H7 (cell line): ENCODE measurements at regions not wholly inside any gene's neighbourhood (a gene's known extent, or its start where the extent isn't known, plus 50 kb on each side); places are given as distances from the start of the nearest gene placed in this dataset.
A peak's percentile ranks its signal among the peaks of the same experiment; 100 is the strongest.

Experiments
- DNase-seq: peaks from one replicate; pipeline ENCODE4 v3.0.0; 2012
- H3K27me3 ChIP-seq: 2 replicates; pipeline ENCODE4 v1.6.0; 2011; ENCODE audit warnings: mild to moderate bottlenecking, low read length; ENCODE audit not compliant: control insufficient read depth, insufficient read depth
- H3K36me3 ChIP-seq: replicated peaks from 2 replicates; pipeline ENCODE4 v1.5.1; 2011; ENCODE audit warnings: low read length; ENCODE audit not compliant: control insufficient read depth, insufficient read depth
- H3K4me3 ChIP-seq: 2 replicates; pipeline ENCODE4 v1.5.1; 2011; ENCODE audit warnings: low read depth, mild to moderate bottlenecking, control low read depth, low read length, moderate library complexity; ENCODE audit not compliant: insufficient read depth

DNA sequence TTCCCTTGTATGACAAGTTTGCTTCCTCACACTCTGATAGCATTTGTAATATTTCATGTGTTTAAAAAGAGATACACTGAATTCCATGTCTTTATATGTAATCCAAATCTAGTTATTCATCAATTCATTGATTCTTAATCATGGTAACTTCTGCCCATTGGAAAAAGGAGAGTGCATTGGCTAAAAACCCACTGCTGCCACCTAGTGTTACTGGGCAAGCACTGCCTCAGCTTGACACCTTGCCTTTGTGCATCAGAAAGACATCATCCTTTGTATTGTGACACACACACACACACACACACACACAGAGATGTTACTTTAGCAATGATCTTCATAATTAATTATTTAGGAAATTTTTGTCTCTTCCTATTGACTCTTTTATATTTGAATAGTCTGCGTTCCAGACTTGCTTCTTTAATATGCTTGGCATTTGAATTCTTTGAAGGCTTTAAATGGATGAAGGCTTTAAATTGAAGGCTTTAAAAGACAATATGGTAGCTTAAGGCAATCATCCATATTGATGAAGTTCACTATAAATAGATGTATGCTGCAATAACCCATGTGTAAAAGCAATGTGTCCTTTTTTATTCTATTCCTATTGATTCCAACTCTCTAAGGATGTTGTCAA is 414.2 kb upstream of the CHST9 start:
- Histone ChIP-seq H3K27me3 (no peaks in the 10 kb centered on the region), H3K4me3 (no peak overlapping the region), H3K36me3 (no peaks in the 10 kb centered on the region)
- no peak for DNase-seq

DNA sequence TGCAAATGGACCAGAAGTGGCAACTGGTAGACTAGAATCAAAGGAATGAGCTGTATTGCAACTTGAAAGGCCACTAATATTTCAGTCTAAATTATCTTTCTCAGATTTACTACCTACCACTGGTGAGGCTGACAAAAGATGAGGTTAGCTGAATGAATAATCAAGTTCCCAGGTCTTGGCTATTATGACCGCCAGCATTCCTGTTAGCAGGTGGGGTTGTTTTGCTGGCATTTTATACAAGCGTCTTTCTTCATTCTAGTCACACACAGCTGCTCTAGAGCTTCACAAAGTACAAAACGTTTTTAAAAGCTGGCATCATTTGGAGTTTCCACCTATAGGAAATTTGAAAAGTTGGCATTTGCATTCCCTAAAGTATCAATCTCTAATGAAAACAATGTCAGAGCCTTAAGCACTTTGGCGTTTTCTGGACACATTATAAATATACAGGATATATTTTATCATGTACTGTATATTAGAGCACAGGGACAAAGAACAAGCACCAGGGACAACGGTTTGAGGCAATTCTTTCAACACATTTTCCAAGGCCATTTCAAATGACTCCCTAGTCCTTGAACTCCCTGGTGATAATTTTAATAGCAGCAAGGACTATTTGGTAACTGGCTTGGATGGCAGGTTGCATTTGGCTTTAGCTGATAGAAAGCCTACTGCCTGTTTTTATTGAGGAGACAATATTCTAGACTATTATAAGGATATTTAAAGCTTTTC is 410.2 kb upstream of the CHST9 start:
- Histone ChIP-seq H3K27me3 (no peaks in the 10 kb centered on the region), H3K4me3 (no peak overlapping the region), H3K36me3 (no peaks in the 10 kb centered on the region)
- no peak for DNase-seq

DNA sequence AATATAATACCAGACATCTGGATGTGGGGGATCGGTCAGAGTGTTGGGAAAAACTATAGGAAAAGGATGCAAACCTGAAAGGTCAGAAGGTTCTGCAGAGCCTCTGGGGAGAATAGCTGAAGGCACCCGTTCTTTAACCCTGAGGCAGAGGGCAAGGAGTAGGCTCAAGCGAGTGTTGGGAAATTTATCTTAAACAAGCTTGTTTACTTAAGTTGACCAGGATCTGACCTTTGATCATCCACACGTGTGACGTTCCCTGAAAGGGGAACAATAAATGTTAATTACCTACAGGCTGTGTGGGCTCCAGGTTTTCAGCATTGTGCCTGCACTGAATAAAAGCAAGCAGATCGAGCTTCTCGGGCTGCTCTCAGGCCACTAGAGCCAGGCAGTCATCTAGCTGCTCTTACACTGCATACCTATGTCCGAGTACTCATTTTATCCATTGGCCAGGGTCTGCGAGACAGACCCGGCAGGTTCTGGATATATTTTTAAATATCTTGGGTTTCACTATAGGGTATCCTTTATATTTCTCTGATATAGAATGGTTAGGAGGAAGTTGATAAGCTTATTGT is 400.6 kb upstream of the CHST9 start:
- H3K27me3 ChIP-seq = no peaks in the 10 kb centered on the region
- DNase-seq = no peak
- H3K36me3 ChIP-seq = no peaks in the 10 kb centered on the region; the same call in 1 of the 2 replicates
- no peak overlapping the region for H3K4me3 ChIP-seq

DNA sequence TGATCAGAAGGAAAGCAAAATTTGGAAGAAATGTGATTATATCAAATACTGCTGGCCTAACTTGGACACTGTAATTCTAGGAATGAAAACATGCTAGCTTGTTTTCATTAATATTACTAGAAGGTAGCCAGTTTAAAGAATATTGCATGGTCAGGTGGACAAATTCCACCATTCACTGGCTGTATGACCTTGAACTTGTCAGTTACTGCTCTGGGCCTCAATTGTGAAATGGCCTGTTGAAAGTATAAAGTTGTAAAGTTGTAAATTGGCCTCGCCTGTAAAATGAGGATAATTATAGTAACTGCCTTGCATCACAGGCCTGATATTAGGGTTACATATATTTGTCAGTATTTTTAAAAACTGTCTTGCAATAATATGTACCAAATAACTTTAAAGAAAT is 398.4 kb upstream of the CHST9 start:
- no peak overlapping the region for H3K4me3 ChIP-seq
- H3K36me3 ChIP-seq = no peaks in the 10 kb centered on the region; the same call in 1 of the 2 replicates
- no peak for DNase-seq
- no peaks in the 10 kb centered on the region for H3K27me3 ChIP-seq

DNA sequence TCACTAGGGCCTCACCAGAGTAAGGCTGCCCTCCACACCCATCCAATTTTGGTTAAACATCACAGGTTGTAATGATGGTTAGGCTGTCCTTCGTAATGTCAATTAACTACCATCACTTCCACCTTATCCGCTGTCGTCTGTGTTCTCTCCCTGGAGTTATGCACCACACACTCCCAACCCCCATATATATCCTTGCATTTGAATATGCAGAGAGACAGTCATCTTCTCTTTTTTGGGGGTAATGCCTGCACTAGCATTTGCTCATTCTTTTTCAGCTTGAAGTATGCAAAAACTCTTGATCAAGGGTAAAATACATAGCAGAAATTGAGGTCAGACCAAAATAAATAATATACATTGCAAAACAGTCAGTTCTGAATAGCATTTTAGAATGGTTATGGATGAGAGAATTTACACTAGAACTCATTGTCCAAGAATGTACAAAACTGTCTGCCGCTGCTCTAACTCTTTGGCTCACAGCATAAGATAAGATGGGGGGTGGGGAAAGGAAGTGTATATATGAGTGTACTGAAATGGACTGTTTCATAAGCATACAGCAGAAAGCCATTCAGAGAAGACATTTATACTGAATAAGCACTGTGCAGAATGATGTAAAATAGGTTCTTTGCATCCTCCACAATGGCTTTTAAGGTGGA is 397.8 kb upstream of the CHST9 start:
- no peak overlapping the region for H3K4me3 ChIP-seq
- no peaks in the 10 kb centered on the region for H3K27me3 ChIP-seq
- no peaks in the 10 kb centered on the region; the same call in 1 of the 2 replicates for H3K36me3 ChIP-seq
- DNase-seq = no peak

DNA sequence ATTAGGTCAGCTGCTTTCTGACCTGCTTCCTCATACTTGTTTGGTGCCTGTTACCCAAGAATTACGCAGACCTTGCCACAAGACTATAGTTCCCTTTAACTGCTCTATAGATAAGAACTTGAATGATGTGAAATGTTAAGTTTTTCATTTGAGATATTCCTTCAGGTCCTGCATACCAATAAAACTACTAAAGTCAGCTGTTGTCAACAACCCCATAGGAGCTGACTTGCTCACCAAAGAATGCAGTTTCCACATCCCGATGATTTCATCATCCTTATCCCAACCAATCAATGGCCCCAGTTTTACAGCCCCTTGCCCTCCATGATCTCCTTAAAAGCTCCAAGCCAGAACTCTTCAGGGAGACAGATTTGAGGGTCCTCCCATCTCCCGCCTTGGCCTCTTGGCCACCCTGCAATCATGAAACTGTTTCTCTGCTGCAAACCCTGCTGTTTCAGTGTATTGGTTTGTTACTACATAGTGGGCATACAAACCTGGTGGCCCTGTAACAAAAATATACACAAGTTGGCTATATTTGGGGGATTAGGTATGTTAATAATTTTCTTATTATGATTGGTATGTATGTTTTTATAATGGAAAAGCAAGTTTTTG is 396.3 kb upstream of the CHST9 start:
- H3K27me3 ChIP-seq = no peaks in the 10 kb centered on the region
- no peak overlapping the region for H3K4me3 ChIP-seq
- no peaks in the 10 kb centered on the region; the same call in 1 of the 2 replicates for H3K36me3 ChIP-seq
- no peak for DNase-seq

DNA sequence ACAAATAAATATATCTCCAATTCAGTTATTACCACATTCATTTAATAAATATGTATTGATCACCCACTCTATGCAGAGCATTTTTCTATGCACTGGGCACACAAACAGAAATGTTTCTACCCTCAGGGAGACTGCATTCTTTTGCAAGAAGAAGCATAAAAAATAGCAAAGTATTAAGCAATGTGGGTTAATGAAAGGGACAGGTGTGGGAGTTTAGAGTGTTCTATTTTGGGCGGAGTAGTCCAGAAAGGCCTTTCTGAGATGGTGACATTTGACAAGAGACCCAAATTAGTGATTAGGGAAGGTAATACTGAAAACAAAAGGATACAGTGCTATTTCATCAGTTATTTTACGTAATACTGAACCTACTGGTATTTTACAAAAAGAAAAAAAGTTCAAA is 394.3 kb upstream of the CHST9 start:
- H3K4me3 ChIP-seq = no peak overlapping the region

DNA sequence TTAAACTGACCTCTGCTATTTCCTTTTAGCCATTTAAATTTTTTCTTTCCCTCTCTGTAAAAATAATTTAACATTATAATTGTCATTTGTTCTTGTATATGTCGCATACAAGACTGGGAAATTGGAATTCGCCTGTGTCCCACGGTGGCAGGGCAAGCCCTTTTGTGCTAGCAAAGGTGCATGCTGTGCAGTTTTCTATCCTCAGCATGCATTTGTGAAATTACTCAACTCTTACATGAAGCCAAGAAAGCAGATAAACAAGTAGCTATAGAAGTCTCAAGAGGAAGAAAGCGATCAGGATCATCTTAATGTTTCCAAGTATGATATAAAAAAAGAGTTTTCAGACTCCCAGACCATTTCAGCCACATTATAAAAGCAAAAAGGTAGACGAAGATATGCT is 392.6 kb upstream of the CHST9 start:
- Histone ChIP-seq H3K27me3 (no peaks in the 10 kb centered on the region), H3K4me3 (no peak overlapping the region), H3K36me3 (no peaks in the 10 kb centered on the region)
- no peak for DNase-seq

More for the DNA sequence above, 394.3 kb upstream of the CHST9 start:
- DNase-seq = no peak
- H3K27me3 ChIP-seq = no peaks in the 10 kb centered on the region
- no peaks in the 10 kb centered on the region; the same call in 1 of the 2 replicates for H3K36me3 ChIP-seq

DNA sequence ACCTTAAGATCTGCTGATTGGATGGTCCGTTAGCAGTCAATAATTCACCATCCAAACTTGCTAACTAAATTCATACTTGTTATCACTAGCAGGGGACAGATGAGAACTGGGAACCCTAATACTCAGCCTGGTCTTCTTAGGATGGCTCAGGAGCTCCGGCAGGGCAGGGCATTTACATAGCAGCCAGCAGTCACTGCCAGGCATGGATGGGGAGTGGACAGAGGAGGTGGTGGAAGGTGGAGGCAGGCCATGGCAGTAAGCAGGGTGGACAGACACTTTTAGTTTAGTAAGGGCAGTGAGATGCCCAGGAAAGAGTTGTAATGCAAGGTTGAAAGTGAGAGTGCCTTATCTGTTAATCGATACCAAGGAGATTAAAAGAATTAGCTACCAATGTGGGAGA is 392.2 kb upstream of the CHST9 start:
- Histone ChIP-seq H3K36me3 (no peaks in the 10 kb centered on the region), H3K27me3 (no peaks in the 10 kb centered on the region), H3K4me3 (no peak overlapping the region)
- DNase-seq = peak; percentile 39

DNA sequence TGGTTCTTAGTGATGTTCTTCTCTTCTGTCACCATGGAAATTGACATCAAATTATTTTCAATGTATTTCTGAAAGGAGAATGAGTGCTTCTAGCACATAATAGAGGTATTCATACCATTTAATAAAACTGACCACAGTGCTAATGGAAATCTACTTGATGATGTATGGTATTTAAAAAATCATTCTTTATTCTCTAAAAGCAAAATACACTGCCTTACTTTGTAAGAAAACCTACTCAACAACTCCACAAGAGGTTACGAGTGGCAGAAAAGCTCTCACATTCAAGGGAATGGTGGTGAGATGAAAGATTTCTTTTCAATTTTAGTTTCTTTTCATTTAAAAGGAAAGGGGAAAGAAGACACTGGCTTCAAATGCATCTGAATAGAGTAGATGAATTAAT is 382.3 kb upstream of the CHST9 start:
- Histone ChIP-seq H3K4me3 (no peak overlapping the region), H3K27me3 (no peaks in the 10 kb centered on the region), H3K36me3 (no peaks in the 10 kb centered on the region)
- DNase-seq = no peak

DNA sequence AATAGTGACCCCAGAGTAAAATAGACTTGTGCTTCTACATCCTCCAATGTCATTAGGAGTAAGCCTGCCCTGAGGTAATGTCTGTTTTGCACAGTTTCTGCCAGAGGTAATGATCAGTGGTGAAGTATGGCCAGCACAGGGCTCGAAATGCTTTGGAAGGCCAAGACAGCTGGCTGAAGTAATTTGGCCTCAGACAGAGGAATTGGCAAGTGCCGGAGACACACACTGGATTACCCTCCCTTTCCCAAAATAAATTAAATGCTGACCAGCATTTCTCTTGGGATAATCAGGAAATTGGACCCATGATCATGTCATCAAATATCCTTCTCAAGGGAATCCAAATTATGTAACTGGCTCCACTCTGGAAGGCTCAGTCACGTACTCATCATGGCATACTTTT is 379.0 kb upstream of the CHST9 start:
- Histone ChIP-seq H3K4me3 (no peak overlapping the region), H3K27me3 (no peaks in the 10 kb centered on the region), H3K36me3 (no peaks in the 10 kb centered on the region)
- no peak for DNase-seq

DNA sequence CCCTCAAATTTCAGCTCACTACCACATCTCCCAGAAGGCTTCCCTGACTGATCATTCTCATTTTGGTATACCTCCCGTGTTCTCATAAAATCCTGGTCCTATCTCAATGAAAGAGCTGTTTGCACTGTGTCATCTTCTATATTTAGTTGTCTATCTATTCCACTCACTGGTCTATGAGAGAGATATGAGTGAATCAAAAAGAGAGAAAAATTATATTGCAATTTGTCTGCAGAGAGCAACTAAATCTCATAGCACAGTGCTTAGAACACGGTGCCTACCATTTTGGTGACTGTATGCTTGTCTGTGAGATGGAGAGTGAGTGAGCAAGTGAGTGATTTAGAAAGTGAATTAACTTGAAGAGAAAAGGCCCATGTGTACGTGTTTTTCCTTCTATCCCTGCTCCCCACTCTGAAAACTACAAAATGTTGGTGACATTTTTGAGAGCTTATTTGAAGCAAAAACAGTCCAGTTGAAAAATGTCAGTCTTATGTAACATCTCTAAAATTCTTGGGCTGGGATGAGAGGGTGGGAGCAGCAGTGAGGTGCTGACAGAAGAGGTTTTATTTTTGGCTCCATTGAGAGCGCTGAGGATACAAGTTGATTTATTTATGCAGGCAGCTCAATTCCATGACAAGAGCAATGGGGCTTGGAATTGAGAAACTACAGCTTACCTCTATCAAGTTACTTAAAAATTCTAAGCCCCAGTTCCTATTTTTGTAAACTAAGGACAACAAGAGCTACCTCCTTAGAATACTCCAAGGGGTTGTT is 373.5 kb upstream of the CHST9 start:
- no peak for DNase-seq
- Histone ChIP-seq H3K27me3 (no peaks in the 10 kb centered on the region), H3K36me3 (no peaks in the 10 kb centered on the region), H3K4me3 (no peak overlapping the region)

DNA sequence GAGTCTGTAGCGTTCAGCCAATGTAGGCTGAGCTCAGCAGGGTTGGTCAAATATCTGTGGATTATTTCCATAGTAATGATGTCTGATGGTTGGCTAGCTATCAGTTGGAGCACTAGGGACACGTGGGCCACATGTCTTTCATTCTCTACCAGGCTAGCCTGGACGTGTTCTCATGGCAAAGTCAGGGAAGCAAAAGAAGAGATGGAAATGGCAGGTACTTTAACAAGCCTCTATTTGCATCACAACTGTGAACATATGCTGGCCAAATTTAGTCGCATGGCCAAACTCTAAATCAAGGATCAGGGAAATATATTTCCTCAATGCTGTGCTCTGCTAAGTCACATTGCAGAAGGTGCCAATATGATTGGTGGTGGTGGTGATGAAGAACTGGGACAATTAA is 371.6 kb upstream of the CHST9 start:
- Histone ChIP-seq H3K36me3 (no peaks in the 10 kb centered on the region), H3K4me3 (no peak overlapping the region), H3K27me3 (no peaks in the 10 kb centered on the region)
- no peak for DNase-seq
